Panc1 (cell line): ENCODE measurements at regions not wholly inside any gene's neighbourhood (a gene's known extent, or its start where the extent isn't known, plus 50 kb on each side); places are given as distances from the start of the nearest gene placed in this dataset.

ENCODE experiments used
- ATAC-seq: fragments of 200-7000 bp; cut with Tn5 transposase; 2 replicates; pipeline ENCODE4 v1.9.1; 2020; ENCODE audit warnings: mild to moderate bottlenecking, moderate library complexity
- BruUV-seq: library from RNA; stranded (reverse); fragments of 400-500 nt; replicated peaks from 2 replicates; lab custom pipeline; 2021; lab: Mats Ljungman, UMichigan
- CTCF ChIA-PET: fragments of 300-600 bp; sonication (Branson Sonifier 250); formaldehyde crosslinking; loops from one replicate; lab custom pipeline; 2022; ENCODE audit warnings: antibody characterized with exemption; lab: Charles Lee
- POLR2A ChIA-PET: fragments of 300-600 bp; sonication (Branson Sonifier 250); formaldehyde crosslinking; loops from one replicate; lab custom pipeline; 2022; ENCODE audit warnings: antibody characterized with exemption; lab: Charles Lee
- DNase-seq: peaks from one replicate; pipeline ENCODE4 v3.0.0-alpha.2; 2010; ENCODE audit warnings: low read depth, low spot score
- H3K27ac ChIP-seq: 2 replicates; pipeline ENCODE4 v1.5.1; 2011; ENCODE audit warnings: mild to moderate bottlenecking, low read length, inconsistent platforms
- H3K27me3 ChIP-seq: fragments of 200-500 bp; sonication (Bioruptor generic); 2 replicates; pipeline ENCODE4 v1.6.0; 2014; ENCODE audit warnings: low read length, inconsistent platforms; ENCODE audit not compliant: control insufficient read depth, insufficient read depth
- H3K36me3 ChIP-seq: fragments of 200-500 bp; sonication (Bioruptor generic); 2 replicates; pipeline ENCODE4 v1.5.1; 2014; ENCODE audit warnings: inconsistent platforms, mild to moderate bottlenecking, low read length, moderate library complexity; ENCODE audit not compliant: control insufficient read depth, insufficient read depth
- H3K4me1 ChIP-seq: 2 replicates; pipeline ENCODE4 v1.5.1; 2011; ENCODE audit warnings: inconsistent platforms, mild to moderate bottlenecking, low read length, moderate library complexity; ENCODE audit not compliant: control insufficient read depth, insufficient read depth
- H3K4me3 ChIP-seq, 2 experiments: 2 replicates each; pipeline ENCODE4 v1.5.1; 2011 to 2012; ENCODE audit warnings: low read depth in 2 of 2, low read length in 2 of 2, mild to moderate bottlenecking in 2 of 2, inconsistent platforms in 1 of 2, moderate library complexity in 1 of 2
- H3K9me3 ChIP-seq: fragments of 200-500 bp; sonication (Bioruptor generic); 2 replicates; pipeline ENCODE4 v1.5.1; 2014; ENCODE audit warnings: low read depth, mild to moderate bottlenecking, inconsistent platforms, low read length, moderate library complexity; ENCODE audit not compliant: control insufficient read depth, insufficient read depth
- CTCF ChIP-seq: fragments of 450-650 bp; IDR thresholded peaks from 2 replicates; pipeline ENCODE4 v1.5.1; 2017; ENCODE audit warnings: mild to moderate bottlenecking
- POLR2AphosphoS5 ChIP-seq: IDR thresholded peaks from 2 replicates; pipeline ENCODE4 v1.6.1; 2012; ENCODE audit warnings: mild to moderate bottlenecking, low read depth, low read length, moderate library complexity
- REST ChIP-seq, 2 experiments: IDR thresholded peaks; 2 replicates each; pipeline ENCODE4 v1.6.1; 2011 to 2012; ENCODE audit warnings: low read depth in 2 of 2, control low read depth in 1 of 2, low read length in 1 of 2, mild to moderate bottlenecking in 1 of 2, moderate library complexity in 1 of 2; ENCODE audit not compliant: insufficient read depth in 1 of 2
- SIN3A ChIP-seq: IDR thresholded peaks from 2 replicates; pipeline ENCODE4 v1.6.1; 2012; ENCODE audit warnings: low read depth, mild to moderate bottlenecking, low read length, moderate library complexity, borderline replicate concordance; ENCODE audit not compliant: insufficient read depth
- TCF7L2 ChIP-seq: IDR thresholded peaks from 2 replicates; pipeline ENCODE4 v1.6.1; 2011; ENCODE audit warnings: mild to moderate bottlenecking, low read depth, low read length, inconsistent platforms
- in situ Hi-C: cut with HindIII; loops from 2 replicates; pipeline ENCODE4 v1.10.0; 2016; ENCODE audit warnings: low sequenced_read_pairs, low pct_unique_long_range_greater_than_20kb
- intact Hi-C: fragments of 100-400 bp; cut with micrococcal nuclease; formaldehyde crosslinking; loops from one replicate; pipeline ENCODE4 v1.10.0; 2022; ENCODE audit not compliant: unreplicated experiment

GRCh38 chr4:56128213-56128612, 179.5 kb downstream of the CEP135 start:
- POLR2A ChIA-PET, result no interaction called here
- CTCF ChIA-PET, result no interaction called here

GRCh38 chr4:56127716-56128115, 179.0 kb downstream of the CEP135 start:
- ATAC-seq, result no peak
- intact Hi-C loops, result loop anchor here (5.0 kb wide), 1 partner anchor 35 kb away; no protein-coding TSS in a partner anchor
- CTCF ChIA-PET, result no interaction called here

More at GRCh38 chr4:56128213-56128612, 179.5 kb downstream of the CEP135 start:
- Histone ChIP-seq H3K27ac (no peak overlapping the region), H3K27me3 (no peaks in the 10 kb centered on the region), H3K4me1 (no peaks in the 10 kb centered on the region; the same call in 1 of the 2 replicates), H3K4me3 (no peak overlapping the region), H3K36me3 (no peaks in the 10 kb centered on the region), H3K9me3 (no peaks in the 10 kb centered on the region)
- no peak for DNase-seq
- no peak for ATAC-seq
- in situ Hi-C loops, result no loop called here
- intact Hi-C loops, result loop anchor here (5.0 kb wide), 1 partner anchor 36 kb away; no protein-coding TSS in a partner anchor
- TF ChIP-seq TCF7L2 (no peak), CTCF (no peak), SIN3A (no peak), REST (IDR thresholded peaks at IDR 0.05; ENCODE audit: insufficient read depth in 1 of 2, low read depth in 2 of 2, low read length in 1 of 2) (no peak), POLR2AphosphoS5 (no peak)
- BruUV-seq, result no TSS peak

More at GRCh38 chr4:56127716-56128115, 179.0 kb downstream of the CEP135 start:
- DNase-seq, result no peak
- BruUV-seq, result no TSS peak
- in situ Hi-C loops, result no loop called here
- TF ChIP-seq TCF7L2, result no peak
- no peak for TF ChIP-seq SIN3A
- no peak for TF ChIP-seq REST (IDR thresholded peaks at IDR 0.05; ENCODE audit: insufficient read depth in 1 of 2, low read depth in 2 of 2, low read length in 1 of 2)
- no peak for TF ChIP-seq CTCF
- TF ChIP-seq POLR2AphosphoS5, result no peak
- Histone ChIP-seq H3K36me3 (no peaks in the 10 kb centered on the region), H3K9me3 (no peaks in the 10 kb centered on the region), H3K4me3 (no peak overlapping the region), H3K27me3 (no peaks in the 10 kb centered on the region), H3K4me1 (no peaks in the 10 kb centered on the region), H3K27ac (no peak overlapping the region)
- POLR2A ChIA-PET, result no interaction called here
